ENCODE measurements at regions not wholly inside any gene's neighbourhood (a gene's known extent, or its start where the extent isn't known, plus 50 kb on each side); places are given as distances from the start of the nearest gene placed in this dataset.

GRCh38 chr10:8889538-8889937, 835.0 kb downstream of the GATA3 start:
- DNase-seq (ENCODE audit: low spot score), result no peak

- no peak for DNase-seq (ENCODE audit: low spot score)
Observed at GRCh38 chr10:8893102-8893501, 838.6 kb downstream of the GATA3 start.

- no peak for DNase-seq (ENCODE audit: low spot score)
Observed at GRCh38 chr10:8894148-8894547, 839.7 kb downstream of the GATA3 start.

GRCh38 chr10:8897769-8898168, 843.3 kb downstream of the GATA3 start:
- DNase-seq (ENCODE audit: low spot score), result no peak

GRCh38 chr10:8898745-8899330, 844.4 kb downstream of the GATA3 start:
- no peak for DNase-seq (ENCODE audit: low spot score)

GRCh38 chr10:8902926-8903325, 848.4 kb downstream of the GATA3 start:
- no peak for DNase-seq (ENCODE audit: low spot score)

- no peak for DNase-seq (ENCODE audit: low spot score)
Observed at GRCh38 chr10:8908013-8908412, 853.5 kb downstream of the GATA3 start.

- no peak for DNase-seq (ENCODE audit: low spot score)
Observed at GRCh38 chr10:8910314-8910713, 855.8 kb downstream of the GATA3 start.

GRCh38 chr10:8911032-8911431, 856.5 kb downstream of the GATA3 start:
- DNase-seq (ENCODE audit: low spot score), result no peak

GRCh38 chr10:8912108-8912507, 857.6 kb downstream of the GATA3 start:
- no peak for DNase-seq (ENCODE audit: low spot score)

GRCh38 chr10:8913720-8914119, 859.2 kb downstream of the GATA3 start:
- DNase-seq (ENCODE audit: low spot score), result no peak

- no peak for DNase-seq (ENCODE audit: low spot score)
Observed at GRCh38 chr10:8919280-8919679, 864.8 kb downstream of the GATA3 start.

- no peak for DNase-seq (ENCODE audit: low spot score)
Observed at GRCh38 chr10:8921568-8921967, 867.1 kb downstream of the GATA3 start.

- DNase-seq (ENCODE audit: low spot score), result no peak
Observed at GRCh38 chr10:8923096-8923495, 868.6 kb downstream of the GATA3 start.

GRCh38 chr10:8927705-8928104, 873.2 kb downstream of the GATA3 start:
- no peak for DNase-seq (ENCODE audit: low spot score)

GRCh38 chr10:8946451-8946850, 892.0 kb downstream of the GATA3 start:
- DNase-seq (ENCODE audit: low spot score), result no peak

- no peak for DNase-seq (ENCODE audit: low spot score)
Observed at GRCh38 chr10:8950978-8951377, 896.5 kb downstream of the GATA3 start.

GRCh38 chr10:8951440-8952089, 897.1 kb downstream of the GATA3 start:
- DNase-seq (ENCODE audit: low spot score), result no peak

- DNase-seq (ENCODE audit: low spot score), result no peak
Observed at GRCh38 chr10:8956400-8956799, 901.9 kb downstream of the GATA3 start.

- DNase-seq (ENCODE audit: low spot score), result no peak
Observed at GRCh38 chr10:8962249-8962648, 907.8 kb downstream of the GATA3 start.

GRCh38 chr10:8967061-8967460, 912.6 kb downstream of the GATA3 start:
- no peak for DNase-seq (ENCODE audit: low spot score)

GRCh38 chr10:8969853-8970252, 915.4 kb downstream of the GATA3 start:
- no peak for DNase-seq (ENCODE audit: low spot score)

GRCh38 chr10:8975535-8975934, 921.0 kb downstream of the GATA3 start:
- no peak for DNase-seq (ENCODE audit: low spot score)

GRCh38 chr10:8978100-8978499, 923.6 kb downstream of the GATA3 start:
- no peak for DNase-seq (ENCODE audit: low spot score)

All from COLO829 (cell line).